CD4-positive, alpha-beta memory T cell (primary cell): ENCODE measurements at regions not wholly inside any gene's neighbourhood (a gene's known extent, or its start where the extent isn't known, plus 50 kb on each side); places are given as distances from the start of the nearest gene placed in this dataset.

Source experiments
- CTCF ChIA-PET: fragments of 350-600 bp; sonication (Branson Sonifier 250); formaldehyde crosslinking; loops from one replicate; lab custom pipeline; 2021; ENCODE audit warnings: inconsistent platforms; ENCODE audit not compliant: partially characterized antibody; lab: Charles Lee
- POLR2A ChIA-PET: fragments of 350-600 bp; sonication (Branson Sonifier 250); formaldehyde crosslinking; loops from one replicate; lab custom pipeline; 2021; ENCODE audit not compliant: partially characterized antibody; lab: Charles Lee
- DNase-seq, 5 donors: peaks; one replicate each; pipeline versions ENCODE4 v3.0.0 to v3.0.0-alpha.2; 2020 to 2022; ENCODE audit warnings: mixed read lengths in 1 of 5
- H3K27ac ChIP-seq: one replicate; pipeline ENCODE4 v1.7.0; 2013; ENCODE audit warnings: low read depth, low read length
- H3K27me3 ChIP-seq: 2 replicates; pipeline ENCODE4 v1.7.0; 2013; ENCODE audit warnings: mild to moderate bottlenecking, low read length, moderate library complexity; ENCODE audit not compliant: insufficient read depth
- H3K36me3 ChIP-seq: 2 replicates; pipeline ENCODE4 v1.7.0; 2013; ENCODE audit warnings: mild to moderate bottlenecking, low read length, moderate library complexity; ENCODE audit not compliant: insufficient read depth
- H3K4me1 ChIP-seq: 2 replicates; pipeline ENCODE4 v1.7.0; 2013; ENCODE audit warnings: mild to moderate bottlenecking, low read length, moderate library complexity; ENCODE audit not compliant: insufficient read depth
- H3K4me3 ChIP-seq, 2 donors: one replicate each; pipeline ENCODE4 v1.7.0; 2013; ENCODE audit warnings: low read length in 2 of 2, mild to moderate bottlenecking in 1 of 2
- H3K9me3 ChIP-seq, 2 donors: one replicate each; pipeline ENCODE4 v1.7.0; 2013; ENCODE audit warnings: low read length in 2 of 2, control low read depth in 1 of 2; ENCODE audit not compliant: control insufficient read depth in 1 of 2
- H3K27ac Mint-ChIP-seq, 7 donors: one replicate each; pipeline ENCODE4 v1.8.0; 2020 to 2021; ENCODE audit warnings: mixed read lengths in 7 of 7, mild to moderate bottlenecking in 6 of 7, inconsistent platforms in 3 of 7, moderate library complexity in 3 of 7
- H3K27me3 Mint-ChIP-seq, 2 donors: one replicate each; pipeline ENCODE4 v1.8.0; 2020 to 2021; ENCODE audit warnings: mixed read lengths in 2 of 2
- H3K36me3 Mint-ChIP-seq, 2 donors: one replicate each; pipeline ENCODE4 v1.8.0; 2020 to 2021; ENCODE audit warnings: mixed read lengths in 2 of 2, inconsistent platforms in 1 of 2, mild to moderate bottlenecking in 1 of 2
- H3K4me1 Mint-ChIP-seq, 4 donors: one replicate each; pipeline ENCODE4 v1.8.0; 2020 to 2021; ENCODE audit warnings: mixed read lengths in 4 of 4, mild to moderate bottlenecking in 1 of 4
- H3K4me3 Mint-ChIP-seq, 8 donors: one replicate each; pipeline ENCODE4 v1.8.0; 2020 to 2021; ENCODE audit warnings: mixed read lengths in 8 of 8, mild to moderate bottlenecking in 7 of 8, moderate library complexity in 6 of 8, inconsistent platforms in 3 of 8
- H3K9me3 Mint-ChIP-seq, 8 donors: one replicate each; pipeline ENCODE4 v1.8.0; 2020 to 2021; ENCODE audit warnings: mixed read lengths in 8 of 8, mild to moderate bottlenecking in 5 of 8, inconsistent platforms in 3 of 8, moderate library complexity in 1 of 8
- intact Hi-C: fragments of 100-400 bp; cut with micrococcal nuclease; formaldehyde crosslinking; loops from one replicate; pipeline ENCODE4 v1.15.1; 2023

DNA sequence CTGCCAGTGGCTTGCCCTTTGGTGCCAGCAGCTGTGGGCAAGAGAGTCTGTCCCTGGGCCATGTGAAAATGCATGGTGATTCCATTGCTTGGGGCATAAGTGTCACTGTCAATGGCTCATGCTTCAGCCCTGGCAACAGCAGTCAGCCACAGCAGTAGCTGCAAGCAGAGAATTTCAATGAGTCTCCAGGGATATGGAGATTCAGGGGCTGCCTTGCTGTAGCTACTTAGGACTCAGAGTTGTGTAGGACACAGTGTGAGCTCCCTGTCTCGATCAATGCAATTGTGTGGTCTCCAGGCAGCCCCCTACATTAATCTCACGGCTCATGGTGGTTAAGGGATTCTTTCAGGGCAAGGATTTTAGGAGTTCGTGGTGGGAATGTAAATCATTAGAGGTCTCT, 126.3 kb upstream of the STARD3NL start:
- no peak for DNase-seq
- Mint-ChIP-seq H3K27me3 (peaks cover 8 to 15% of the 10 kb centered on the region in 2 donors), H3K4me1 (no peaks in the 10 kb centered on the region), H3K36me3 (peaks cover 0 to 4% of the 10 kb centered on the region in 2 donors), H3K9me3 (peaks cover 0 to 20% (median 13%) of the 10 kb centered on the region in 8 donors), H3K4me3 (no peak overlapping the region), H3K27ac (no peak overlapping the region)
- Histone ChIP-seq H3K36me3 (no peaks in the 10 kb centered on the region), H3K27ac (no peak overlapping the region), H3K4me3 (no peak overlapping the region), H3K9me3 (no peaks in the 10 kb centered on the region), H3K4me1 (no peaks in the 10 kb centered on the region), H3K27me3 (no peaks in the 10 kb centered on the region)
- ChIA-PET POLR2A (no interaction called here), CTCF (no interaction called here)
- intact Hi-C loops: no loop called here

DNA sequence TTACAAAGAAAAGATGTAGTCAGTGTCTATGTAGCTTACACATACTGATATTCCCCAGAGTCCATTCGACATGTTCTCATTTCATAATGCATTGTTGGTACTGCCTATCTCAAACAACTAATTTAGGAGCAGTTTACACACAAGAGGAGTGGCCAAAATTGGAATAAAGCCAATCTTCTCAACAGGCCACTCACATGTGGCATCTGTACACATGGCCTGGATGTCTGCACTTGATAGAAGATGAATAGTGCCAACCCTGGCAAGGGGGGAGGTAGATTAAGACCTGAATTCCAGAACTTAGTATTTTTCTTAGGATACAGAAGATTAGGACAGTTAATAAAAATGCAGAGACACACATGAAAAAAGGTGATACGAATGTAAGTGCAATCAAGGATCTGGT, 125.3 kb upstream of the STARD3NL start:
- no peaks in the 10 kb centered on the region for H3K36me3 ChIP-seq
- Mint-ChIP-seq H3K27ac (no peak overlapping the region), H3K36me3 (peaks cover 0 to 4% of the 10 kb centered on the region in 2 donors), H3K27me3 (peaks cover 8 to 15% of the 10 kb centered on the region in 2 donors), H3K4me3 (no peak overlapping the region), H3K4me1 (no peaks in the 10 kb centered on the region), H3K9me3 (peaks cover 0 to 20% (median 13%) of the 10 kb centered on the region in 8 donors)
- no peaks in the 10 kb centered on the region for H3K9me3 ChIP-seq
- no peaks in the 10 kb centered on the region for H3K4me1 ChIP-seq
- no peak overlapping the region for H3K4me3 ChIP-seq
- POLR2A ChIA-PET: no interaction called here
- intact Hi-C loops: no loop called here
- no peak for DNase-seq
- H3K27ac ChIP-seq: no peak overlapping the region
- no peaks in the 10 kb centered on the region for H3K27me3 ChIP-seq
- CTCF ChIA-PET: no interaction called here

DNA sequence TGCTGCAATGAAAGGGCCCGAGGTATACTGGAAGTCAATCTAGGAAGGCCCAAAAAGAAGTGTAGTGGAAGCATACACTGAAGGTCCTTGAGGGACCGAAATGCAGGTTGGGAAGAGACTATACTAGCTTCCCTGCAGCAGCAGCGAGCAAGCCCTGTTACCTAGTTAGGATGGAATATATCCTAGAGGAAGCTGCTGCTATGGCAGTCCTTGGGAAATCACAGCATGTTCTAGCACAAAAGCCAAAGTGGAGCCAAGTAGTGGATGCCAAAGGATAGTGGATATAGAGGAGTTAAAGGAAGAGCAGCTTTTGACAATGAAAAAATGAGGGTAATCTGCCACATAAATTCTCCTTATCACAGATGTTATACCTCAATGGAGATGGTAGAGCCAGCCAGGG, 123.8 kb upstream of the STARD3NL start:
- no peak for DNase-seq
- Mint-ChIP-seq H3K36me3 (peaks cover 0 to 2% of the 10 kb centered on the region in 2 donors), H3K27ac (no peak overlapping the region), H3K4me3 (no peak overlapping the region), H3K9me3 (peaks cover 0 to 10% (median 3%) of the 10 kb centered on the region in 8 donors), H3K4me1 (no peaks in the 10 kb centered on the region), H3K27me3 (peaks cover 6 to 13% of the 10 kb centered on the region in 2 donors)
- no peaks in the 10 kb centered on the region for H3K4me1 ChIP-seq
- H3K9me3 ChIP-seq: no peaks in the 10 kb centered on the region
- POLR2A ChIA-PET: no interaction called here
- intact Hi-C loops: no loop called here
- H3K27me3 ChIP-seq: no peaks in the 10 kb centered on the region
- no peak overlapping the region for H3K4me3 ChIP-seq
- CTCF ChIA-PET: no interaction called here
- no peak overlapping the region for H3K27ac ChIP-seq
- no peaks in the 10 kb centered on the region for H3K36me3 ChIP-seq

DNA sequence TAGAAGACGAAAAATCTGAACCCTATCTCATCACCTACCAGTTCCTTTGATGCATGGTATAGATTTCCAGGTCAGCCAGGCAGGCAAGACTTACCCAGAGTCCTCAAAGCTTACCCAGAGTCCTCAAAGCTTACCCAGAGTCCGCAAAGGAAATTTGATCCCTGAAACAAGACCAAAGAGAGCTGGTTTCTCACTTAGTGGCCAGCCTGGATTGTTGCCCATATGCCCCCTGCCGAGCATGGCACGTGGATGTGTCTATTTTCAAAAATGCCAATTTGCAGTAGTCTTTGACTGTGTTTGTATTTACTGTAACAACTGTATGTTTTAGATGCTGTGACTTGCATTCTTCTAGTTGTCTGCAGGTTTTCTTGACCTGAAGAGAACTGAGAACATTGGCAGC, 120.2 kb upstream of the STARD3NL start:
- Histone ChIP-seq H3K4me1 (no peaks in the 10 kb centered on the region), H3K4me3 (no peak overlapping the region), H3K27me3 (no peaks in the 10 kb centered on the region), H3K36me3 (no peaks in the 10 kb centered on the region), H3K9me3 (no peaks in the 10 kb centered on the region), H3K27ac (no peak overlapping the region)
- Mint-ChIP-seq H3K9me3 (no peaks in the 10 kb centered on the region), H3K27ac (no peak overlapping the region), H3K27me3 (peaks cover 4 to 5% of the 10 kb centered on the region in 2 donors), H3K4me3 (no peak overlapping the region), H3K4me1 (no peaks in the 10 kb centered on the region), H3K36me3 (no peaks in the 10 kb centered on the region)
- POLR2A ChIA-PET: no interaction called here
- intact Hi-C loops: no loop called here
- no peak for DNase-seq
- CTCF ChIA-PET: interaction anchor here (0.6 kb wide), 1 partner anchor 156 kb away, joined by 3 read pairs; no protein-coding TSS in a partner anchor

DNA sequence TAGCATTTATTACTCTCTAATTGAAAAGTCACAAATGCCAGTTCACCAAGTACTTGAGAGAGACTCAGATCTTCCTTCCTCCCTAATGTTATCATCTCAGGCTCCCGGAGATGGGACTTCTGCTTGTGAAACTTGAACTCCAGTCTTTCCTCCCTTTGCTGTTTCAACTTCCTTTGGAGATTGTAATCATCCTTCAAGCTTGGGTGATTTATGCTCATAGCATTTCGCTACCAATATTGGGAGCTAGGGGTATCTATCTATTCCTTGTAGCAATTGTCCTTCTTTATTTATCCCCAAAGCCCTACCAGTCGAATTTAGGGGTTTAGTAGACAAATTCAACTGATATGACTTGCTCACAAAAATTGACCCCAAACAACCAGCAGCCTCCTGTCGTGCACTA, 117.9 kb upstream of the STARD3NL start:
- no peaks in the 10 kb centered on the region for H3K36me3 ChIP-seq
- Mint-ChIP-seq H3K9me3 (no peaks in the 10 kb centered on the region), H3K4me1 (no peaks in the 10 kb centered on the region), H3K27ac (no peak overlapping the region), H3K4me3 (no peak overlapping the region), H3K36me3 (no peaks in the 10 kb centered on the region), H3K27me3 (peaks cover 0 to 2% of the 10 kb centered on the region in 2 donors)
- no peak overlapping the region for H3K27ac ChIP-seq
- no peaks in the 10 kb centered on the region for H3K4me1 ChIP-seq
- no peaks in the 10 kb centered on the region for H3K9me3 ChIP-seq
- intact Hi-C loops: no loop called here
- no peak for DNase-seq
- POLR2A ChIA-PET: no interaction called here
- no peaks in the 10 kb centered on the region for H3K27me3 ChIP-seq
- H3K4me3 ChIP-seq: no peak overlapping the region
- CTCF ChIA-PET: no interaction called here

DNA sequence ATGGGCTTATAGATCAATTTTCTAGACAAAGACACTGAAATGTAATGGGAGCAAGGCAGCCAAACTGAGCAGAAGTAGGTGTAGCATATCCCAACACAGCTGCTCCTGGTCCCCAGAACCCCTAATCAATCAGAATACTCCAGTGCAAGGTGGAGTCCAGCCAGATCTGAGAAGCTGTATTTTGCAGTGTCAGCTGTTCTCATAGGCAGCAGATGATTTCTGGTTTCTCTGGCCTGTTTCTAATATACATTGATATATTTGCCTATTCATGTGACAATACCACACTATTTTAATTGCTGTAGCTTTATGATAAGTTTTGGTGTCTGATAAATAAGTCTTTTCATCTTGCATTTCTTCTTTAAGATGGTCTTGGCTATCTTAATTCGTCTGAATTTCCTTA, 117.4 kb upstream of the STARD3NL start:
- DNase-seq: no peak
- H3K36me3 ChIP-seq: no peaks in the 10 kb centered on the region
- ChIA-PET CTCF (no interaction called here), POLR2A (no interaction called here)
- no peak overlapping the region for H3K4me3 ChIP-seq
- no peaks in the 10 kb centered on the region for H3K4me1 ChIP-seq
- Mint-ChIP-seq H3K27ac (no peak overlapping the region), H3K36me3 (no peaks in the 10 kb centered on the region), H3K4me3 (no peak overlapping the region), H3K4me1 (no peaks in the 10 kb centered on the region), H3K27me3 (peaks cover 0 to 2% of the 10 kb centered on the region in 2 donors), H3K9me3 (no peaks in the 10 kb centered on the region)
- no peak overlapping the region for H3K27ac ChIP-seq
- no peaks in the 10 kb centered on the region for H3K9me3 ChIP-seq
- H3K27me3 ChIP-seq: no peaks in the 10 kb centered on the region
- intact Hi-C loops: no loop called here

DNA sequence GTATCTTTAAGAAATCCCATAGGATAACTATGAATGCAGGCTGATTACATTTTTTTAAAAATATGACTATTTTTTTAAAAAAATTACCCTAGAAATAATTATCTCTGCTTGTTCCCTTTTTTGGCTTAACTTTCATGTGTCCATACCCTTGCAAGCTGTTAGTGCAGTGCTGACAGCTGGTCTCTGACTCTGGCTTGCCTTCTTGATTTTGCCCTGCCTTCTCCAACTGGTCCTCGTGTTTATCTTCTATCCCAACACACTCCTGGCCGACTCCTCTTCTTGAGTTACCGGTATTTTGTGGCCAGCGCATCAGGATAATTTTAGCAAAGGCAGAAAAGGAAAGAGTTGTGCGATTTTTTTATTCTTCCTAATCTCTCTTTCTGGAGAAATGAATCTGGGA, 111.7 kb upstream of the STARD3NL start:
- intact Hi-C loops: no loop called here
- no peak overlapping the region for H3K27ac ChIP-seq
- peaks cover 5 to 7% of the 10 kb centered on the region in 2 donors for H3K27me3 Mint-ChIP-seq
- DNase-seq: no peak
- no peaks in the 10 kb centered on the region for H3K4me1 Mint-ChIP-seq
- no peak overlapping the region for H3K4me3 Mint-ChIP-seq
- H3K36me3 ChIP-seq: no peaks in the 10 kb centered on the region
- no peak overlapping the region for H3K4me3 ChIP-seq
- ChIA-PET CTCF (interaction anchor here (1.4 kb wide), 1 partner anchor 11 kb away, joined by 3 read pairs; no protein-coding TSS in a partner anchor), POLR2A (no interaction called here)
- H3K4me1 ChIP-seq: no peaks in the 10 kb centered on the region
- no peaks in the 10 kb centered on the region for H3K27me3 ChIP-seq
- H3K9me3 Mint-ChIP-seq: no peaks in the 10 kb centered on the region
- H3K9me3 ChIP-seq: no peaks in the 10 kb centered on the region
- H3K27ac Mint-ChIP-seq: no peak overlapping the region
- H3K36me3 Mint-ChIP-seq: no peaks in the 10 kb centered on the region

DNA sequence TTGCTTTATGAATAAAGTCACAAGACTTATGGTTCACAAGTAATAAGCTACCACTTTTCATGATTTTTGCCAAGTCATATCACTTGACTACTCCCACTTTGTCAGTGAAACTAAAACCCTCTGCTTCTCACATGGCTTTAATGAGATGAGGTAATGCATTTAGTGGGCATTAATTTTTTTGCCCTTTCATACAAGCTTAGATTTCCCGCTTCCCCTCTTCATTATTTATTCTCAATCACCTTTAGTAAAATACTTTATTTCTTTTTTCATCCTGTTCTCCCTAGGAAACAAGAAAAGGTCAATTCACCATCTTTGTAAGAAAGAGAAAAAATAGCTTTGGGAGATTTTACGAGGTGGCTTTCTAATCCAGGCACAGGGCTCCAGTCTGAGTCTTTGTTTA, 109.6 kb upstream of the STARD3NL start:
- H3K27ac ChIP-seq: no peak overlapping the region
- no peaks in the 10 kb centered on the region for H3K36me3 ChIP-seq
- ChIA-PET POLR2A (no interaction called here), CTCF (interaction anchor here (2.1 kb wide), 1 partner anchor 10 kb away, joined by 4 read pairs; no protein-coding TSS in a partner anchor)
- Mint-ChIP-seq H3K36me3 (no peaks in the 10 kb centered on the region), H3K27ac (no peak overlapping the region), H3K4me1 (no peaks in the 10 kb centered on the region), H3K4me3 (no peak overlapping the region), H3K9me3 (no peaks in the 10 kb centered on the region), H3K27me3 (peaks cover 4 to 9% of the 10 kb centered on the region in 2 donors)
- no peaks in the 10 kb centered on the region for H3K27me3 ChIP-seq
- H3K9me3 ChIP-seq: no peaks in the 10 kb centered on the region
- H3K4me1 ChIP-seq: no peaks in the 10 kb centered on the region
- H3K4me3 ChIP-seq: no peak overlapping the region
- intact Hi-C loops: no loop called here
- no peak for DNase-seq
